ENCODE measurements at regions not wholly inside any gene's neighbourhood (a gene's known extent, or its start where the extent isn't known, plus 50 kb on each side); places are given as distances from the start of the nearest gene placed in this dataset.
A peak's percentile ranks its signal among the peaks of the same experiment; 100 is the strongest.

DNA sequence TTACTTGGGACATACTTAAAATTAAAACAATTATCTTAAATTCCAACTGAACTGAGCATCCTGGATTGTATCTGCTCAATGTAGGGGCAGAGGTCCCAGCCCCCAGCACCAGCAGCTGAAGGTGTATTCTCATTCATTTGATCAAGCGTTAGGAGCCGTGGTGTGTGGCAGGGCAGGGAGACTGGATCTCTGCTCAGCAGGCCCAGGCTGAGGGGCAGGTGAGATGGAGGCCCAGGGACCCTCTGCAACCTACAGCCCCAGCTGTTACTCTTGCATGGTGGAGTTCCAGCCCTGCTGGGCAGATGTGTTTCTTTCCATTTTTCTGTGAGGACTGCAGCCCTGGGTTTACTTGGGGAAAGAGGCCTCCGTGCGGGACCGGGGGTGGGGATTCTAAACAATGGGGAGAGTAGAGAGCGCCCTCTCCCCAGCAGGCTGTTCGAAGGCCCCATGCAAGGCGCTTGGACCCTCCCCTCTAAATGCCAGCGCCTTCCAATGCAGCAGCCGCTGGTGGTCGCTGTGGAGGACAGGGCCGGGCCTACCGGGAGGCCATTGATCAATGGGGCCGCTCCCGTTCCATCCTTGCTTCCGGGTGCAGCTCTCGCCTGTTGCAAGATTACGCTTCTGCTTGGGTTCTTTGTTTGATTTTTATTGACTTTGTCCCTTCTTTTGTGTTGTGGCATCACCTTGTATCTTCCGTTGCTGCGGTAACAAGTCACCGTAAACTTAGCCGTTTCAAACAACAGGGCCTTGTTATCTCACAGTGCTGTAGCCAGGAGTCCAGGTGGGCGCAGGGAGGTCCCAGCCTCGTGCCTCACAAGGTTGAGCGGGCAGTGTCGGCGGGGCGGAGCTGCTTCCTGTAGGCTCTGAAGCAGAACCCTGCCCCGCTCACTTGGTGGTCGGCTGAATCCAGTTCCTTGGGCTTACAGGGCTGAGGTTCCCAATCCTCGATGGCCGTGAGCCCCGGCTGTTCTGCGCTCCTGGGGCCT lies 134.8 kb upstream of the PHACTR3 start:
- no peak overlapping the region for H2AFZ ChIP-seq (ENCODE audit: low read depth, low read length)
- H3K79me2 ChIP-seq (ENCODE audit: control insufficient read depth, insufficient read depth, low read length): no peaks in the 10 kb centered on the region
- WGBS (ENCODE audit: insufficient coverage, low coverage, missing lambda C conversion rate): under 1% methylated on average over 34 of the region's 34 CpGs
- no peak overlapping the region for H3K9ac ChIP-seq (ENCODE audit: insufficient read depth in 1 of 2, low read depth in 2 of 2, low read length in 2 of 2)
- intact Hi-C loops (cut with micrococcal nuclease) (no loop called here), in situ Hi-C loops (cut with MboI) (no loop called here)
- H3K9me3 ChIP-seq (replicated peaks; ENCODE audit: control insufficient read depth, insufficient read depth, low read depth, low read length): no peaks in the 10 kb centered on the region
- DNase-seq (ENCODE audit: extremely low read depth in 1 of 4, low spot score in 3 of 4) (peak in 2 of 4 experiments; percentile 21 to 31), FAIRE-seq (no peak), ATAC-seq (no peak)
- CTCF ChIA-PET (ENCODE audit: low intra/inter-chr PET ratio): no interaction called here
- H3K27ac ChIP-seq (ENCODE audit: extremely low read depth, low read depth, low read length): no peak overlapping the region
- TF ChIP-seq ZBTB17 (CRISPR knock-in tag; IDR thresholded peaks at IDR 0.05): no peak
- TF ChIP-seq, protein P1, sequence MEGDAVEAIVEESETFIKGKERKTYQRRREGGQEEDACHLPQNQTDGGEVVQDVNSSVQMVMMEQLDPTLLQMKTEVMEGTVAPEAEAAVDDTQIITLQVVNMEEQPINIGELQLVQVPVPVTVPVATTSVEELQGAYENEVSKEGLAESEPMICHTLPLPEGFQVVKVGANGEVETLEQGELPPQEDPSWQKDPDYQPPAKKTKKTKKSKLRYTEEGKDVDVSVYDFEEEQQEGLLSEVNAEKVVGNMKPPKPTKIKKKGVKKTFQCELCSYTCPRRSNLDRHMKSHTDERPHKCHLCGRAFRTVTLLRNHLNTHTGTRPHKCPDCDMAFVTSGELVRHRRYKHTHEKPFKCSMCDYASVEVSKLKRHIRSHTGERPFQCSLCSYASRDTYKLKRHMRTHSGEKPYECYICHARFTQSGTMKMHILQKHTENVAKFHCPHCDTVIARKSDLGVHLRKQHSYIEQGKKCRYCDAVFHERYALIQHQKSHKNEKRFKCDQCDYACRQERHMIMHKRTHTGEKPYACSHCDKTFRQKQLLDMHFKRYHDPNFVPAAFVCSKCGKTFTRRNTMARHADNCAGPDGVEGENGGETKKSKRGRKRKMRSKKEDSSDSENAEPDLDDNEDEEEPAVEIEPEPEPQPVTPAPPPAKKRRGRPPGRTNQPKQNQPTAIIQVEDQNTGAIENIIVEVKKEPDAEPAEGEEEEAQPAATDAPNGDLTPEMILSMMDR (IDR thresholded peaks at IDR 0.05 in 2 of 3, conservative IDR thresholded peaks at IDR 0.05 in 1 of 3; ENCODE audit: insufficient read depth in 2 of 3, low read depth in 1 of 3, low read length in 3 of 3): 0 out of 6 replicates have a peak, but pooled peaks of 1 of the 3 experiments have one; percentile 4
- no peaks in the 10 kb centered on the region for H3K36me3 ChIP-seq (ENCODE audit: control insufficient read depth, insufficient read depth, low read length)
- no peak overlapping the region for H3K4me3 ChIP-seq
- no peaks in the 10 kb centered on the region for H3K9me1 ChIP-seq (ENCODE audit: control insufficient read depth, insufficient read depth, low read length)
- H3K4me1 ChIP-seq (replicated peaks in 1 of 2; ENCODE audit: control insufficient read depth in 2 of 2, insufficient read depth in 2 of 2, low read length in 2 of 2): 0 out of 5 replicates have a peak, but pooled peaks cover 0 to 2% of the 10 kb centered on the region in 2 experiments
- no peak overlapping the region for H3K4me2 ChIP-seq (ENCODE audit: insufficient read depth, low read length)
- no TSS peak for BruUV-seq (replicated peaks)
- H3K27me3 ChIP-seq (ENCODE audit: control insufficient read depth in 2 of 2, insufficient read depth in 2 of 2, low read length in 2 of 2): peaks cover 10 to 34% of the 10 kb centered on the region in 2 experiments; a peak in 4 of 5 replicates
- no peaks in the 10 kb centered on the region; the same call in 1 of the 2 replicates for H4K20me1 ChIP-seq (replicated peaks; ENCODE audit: control insufficient read depth, insufficient read depth, low read length)
- POLR2A ChIA-PET: no interaction called here

All from K562 (cell line).